C4-2B (cell line): ENCODE measurements at regions not wholly inside any gene's neighbourhood (a gene's known extent, or its start where the extent isn't known, plus 50 kb on each side); places are given as distances from the start of the nearest gene placed in this dataset.

Source experiments
- ZFX ChIP-seq: fragments of 450-650 bp; IDR thresholded peaks from 2 replicates; pipeline ENCODE4 v1.6.1; 2017
- TF ChIP-seq, protein P1 (sequence below): fragments of 450-650 bp; conservative IDR thresholded peaks from 2 replicates; pipeline ENCODE4 v1.5.1; 2017; ENCODE audit warnings: mild to moderate bottlenecking

DNA sequence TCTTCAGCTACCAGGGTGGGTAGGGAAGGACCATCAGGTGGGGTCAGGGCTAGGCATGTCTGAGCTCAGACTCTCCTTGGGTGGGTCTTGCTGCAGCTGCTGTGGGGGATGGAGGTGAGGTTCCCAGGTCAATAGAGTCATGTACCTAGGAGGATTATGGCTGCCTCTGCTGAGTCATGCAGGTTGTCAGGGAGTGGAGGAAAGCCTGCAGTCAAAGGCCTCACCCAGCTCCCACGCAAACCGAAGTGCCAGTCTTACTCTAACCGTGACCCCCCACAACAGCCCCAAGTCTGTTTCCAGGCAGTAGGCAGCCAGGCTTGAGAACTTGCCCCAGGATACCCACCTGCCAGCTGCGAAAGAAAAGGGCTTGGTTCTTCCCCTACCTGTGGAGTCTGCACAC is 113.6 kb upstream of the GALNT5 start:
- TF ChIP-seq, protein P1, sequence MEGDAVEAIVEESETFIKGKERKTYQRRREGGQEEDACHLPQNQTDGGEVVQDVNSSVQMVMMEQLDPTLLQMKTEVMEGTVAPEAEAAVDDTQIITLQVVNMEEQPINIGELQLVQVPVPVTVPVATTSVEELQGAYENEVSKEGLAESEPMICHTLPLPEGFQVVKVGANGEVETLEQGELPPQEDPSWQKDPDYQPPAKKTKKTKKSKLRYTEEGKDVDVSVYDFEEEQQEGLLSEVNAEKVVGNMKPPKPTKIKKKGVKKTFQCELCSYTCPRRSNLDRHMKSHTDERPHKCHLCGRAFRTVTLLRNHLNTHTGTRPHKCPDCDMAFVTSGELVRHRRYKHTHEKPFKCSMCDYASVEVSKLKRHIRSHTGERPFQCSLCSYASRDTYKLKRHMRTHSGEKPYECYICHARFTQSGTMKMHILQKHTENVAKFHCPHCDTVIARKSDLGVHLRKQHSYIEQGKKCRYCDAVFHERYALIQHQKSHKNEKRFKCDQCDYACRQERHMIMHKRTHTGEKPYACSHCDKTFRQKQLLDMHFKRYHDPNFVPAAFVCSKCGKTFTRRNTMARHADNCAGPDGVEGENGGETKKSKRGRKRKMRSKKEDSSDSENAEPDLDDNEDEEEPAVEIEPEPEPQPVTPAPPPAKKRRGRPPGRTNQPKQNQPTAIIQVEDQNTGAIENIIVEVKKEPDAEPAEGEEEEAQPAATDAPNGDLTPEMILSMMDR = no peak
- no peak for TF ChIP-seq ZFX
